HepG2 (cell line): ENCODE measurements at regions not wholly inside any gene's neighbourhood (a gene's known extent, or its start where the extent isn't known, plus 50 kb on each side); places are given as distances from the start of the nearest gene placed in this dataset.
A peak's percentile ranks its signal among the peaks of the same experiment; 100 is the strongest.

ENCODE experiments used
- ATAC-seq: fragments of 200-7000 bp; cut with Tn5 transposase; 3 replicates; pipeline ENCODE4 v1.9.1; 2020; ENCODE audit warnings: mild to moderate bottlenecking, moderate library complexity
- BruUV-seq: library from RNA; stranded (reverse); fragments of 400-500 nt; replicated peaks from 2 replicates; lab custom pipeline; 2021; lab: Mats Ljungman, UMichigan
- CTCF ChIA-PET: fragments of 300-600 bp; formaldehyde crosslinking; extraction: SDS; loops from one replicate; lab custom pipeline; 2021; ENCODE audit warnings: low total read pairs, inconsistent platforms, low intra/inter-chr PET ratio; lab: Yijun Ruan, JAX
- POLR2A ChIA-PET: fragments of 350-600 bp; sonication (Branson Sonifier 250); formaldehyde crosslinking; loops from one replicate; lab custom pipeline; 2020; ENCODE audit warnings: antibody characterized with exemption, inconsistent platforms; lab: Yijun Ruan, JAX
- DNase-seq: peaks from one replicate; pipeline ENCODE4 v3.0.0-alpha.2; 2015; ENCODE audit warnings: low spot score
- FAIRE-seq: peaks from 3 replicates; lab custom pipeline; 2011; peaks lifted over from hg19 to GRCh38; lab: Jason Lieb, UNC
- H2AFZ ChIP-seq: one replicate; pipeline ENCODE4 v1.6.1; 2011; ENCODE audit warnings: low read length, inconsistent platforms
- H3K27ac ChIP-seq: fragments of 300-600 bp; 3 replicates; pipeline ENCODE4 v1.8.0; 2011; ENCODE audit warnings: mixed run types, mild to moderate bottlenecking, mixed read lengths, low read length, inconsistent platforms; ENCODE audit not compliant: insufficient read depth; ENCODE audit errors: extremely low read length
- H3K27me3 ChIP-seq, 2 experiments: fragments of 200-600 bp in 1 of 2; 2 replicates in 1 of 2; 3 replicates in 1 of 2; pipeline versions ENCODE4 v1.6.0 to v1.8.0; 2011; ENCODE audit warnings: low read length in 2 of 2, mild to moderate bottlenecking in 2 of 2, moderate library complexity in 2 of 2, inconsistent platforms in 1 of 2; ENCODE audit not compliant: insufficient read depth in 2 of 2, control insufficient read depth in 1 of 2
- H3K36me3 ChIP-seq, 2 experiments: fragments of 200-600 bp in 1 of 2; replicated peaks in 1 of 2; 2 replicates in 1 of 2; 3 replicates in 1 of 2; pipeline versions ENCODE4 v1.5.1 to v1.8.0; 2011; ENCODE audit warnings: low read length in 2 of 2, inconsistent platforms in 1 of 2; ENCODE audit not compliant: insufficient read depth in 2 of 2, control insufficient read depth in 1 of 2
- H3K4me1 ChIP-seq: 2 replicates; pipeline ENCODE4 v1.5.1; 2012; ENCODE audit warnings: low read length, inconsistent platforms; ENCODE audit not compliant: insufficient read depth
- H3K4me2 ChIP-seq: 2 replicates; pipeline ENCODE4 v1.6.0; 2011; ENCODE audit warnings: low read depth, low read length, inconsistent platforms
- H3K4me3 ChIP-seq, 3 experiments: fragments of 200-600 bp in 1 of 3; sonication (generic), shearing (Covaris generic) in 1 of 3; replicated peaks in 1 of 3; 2 replicates each; pipeline ENCODE4 v1.5.1; 2011 to 2016; ENCODE audit warnings: low read length in 3 of 3, inconsistent platforms in 2 of 3, low read depth in 2 of 3, mild to moderate bottlenecking in 2 of 3, control low read depth in 1 of 3, mixed read lengths in 1 of 3; ENCODE audit not compliant: insufficient read depth in 1 of 3
- H3K79me2 ChIP-seq: one replicate; pipeline ENCODE4 v1.6.1; 2011; ENCODE audit warnings: low read length, inconsistent platforms; ENCODE audit not compliant: insufficient read depth
- H3K9ac ChIP-seq: 2 replicates; pipeline ENCODE4 v1.6.0; 2011; ENCODE audit warnings: mild to moderate bottlenecking, low read depth, low read length, inconsistent platforms; ENCODE audit not compliant: insufficient read depth
- H3K9me3 ChIP-seq: 2 replicates; pipeline ENCODE4 v1.5.1; 2012; ENCODE audit warnings: mild to moderate bottlenecking, low read length
- H4K20me1 ChIP-seq: 2 replicates; pipeline ENCODE4 v1.6.0; 2011; ENCODE audit warnings: inconsistent platforms, mild to moderate bottlenecking, low read length, moderate library complexity; ENCODE audit not compliant: insufficient read depth
- ARHGAP35 ChIP-seq: sonication (generic); formaldehyde crosslinking; IDR thresholded peaks from 2 replicates; pipeline ENCODE4 v1.9.0; 2022; ENCODE audit warnings: mild to moderate bottlenecking, inconsistent platforms, moderate library complexity, missing genetic modification reagents, borderline replicate concordance
- BRCA1 ChIP-seq: sonication (generic); formaldehyde crosslinking; IDR thresholded peaks from 2 replicates; pipeline ENCODE4 v1.4.0; 2020; ENCODE audit warnings: missing genetic modification reagents
- DZIP1 ChIP-seq: sonication (generic); formaldehyde crosslinking; IDR thresholded peaks from 2 replicates; pipeline ENCODE4 v1.5.0; 2020; ENCODE audit warnings: mild to moderate bottlenecking, missing genetic modification reagents
- EP300 ChIP-seq, 3 experiments: sonication (generic) in 1 of 3; formaldehyde crosslinking in 1 of 3; IDR thresholded peaks; 2 replicates each; pipeline versions ENCODE4 v1.5.1 to v1.6.1; 2011 to 2020; ENCODE audit warnings: low read depth in 2 of 3, low read length in 2 of 3, borderline replicate concordance in 1 of 3, improper control_type of control experiment in 1 of 3, mild to moderate bottlenecking in 1 of 3, missing genetic modification reagents in 1 of 3, moderate library complexity in 1 of 3
- ETV5 ChIP-seq: IDR thresholded peaks from 2 replicates; pipeline ENCODE4 v1.6.1; 2018; ENCODE audit warnings: missing biosample characterization, missing genetic modification reagents, inconsistent platforms, borderline replicate concordance
- FOXA3 ChIP-seq: IDR thresholded peaks from 2 replicates; pipeline ENCODE4 v1.6.1; 2016; ENCODE audit warnings: missing genetic modification reagents, missing compliant biosample characterization
- HNRNPH1 ChIP-seq: fragments of 200-400 bp; formaldehyde crosslinking; optimal IDR thresholded peaks from 2 replicates; pipeline ENCODE3; 2017; ENCODE audit warnings: mild to moderate bottlenecking, low read depth, low read length
- KDM3A ChIP-seq: IDR thresholded peaks from 2 replicates; pipeline ENCODE4 v1.6.1; 2018; ENCODE audit warnings: low read depth, missing compliant biosample characterization
- KLF11 ChIP-seq: IDR thresholded peaks from 2 replicates; pipeline ENCODE4 v1.6.1; 2016; ENCODE audit warnings: missing compliant biosample characterization
- MAFG ChIP-seq: sonication (generic); formaldehyde crosslinking; IDR thresholded peaks from 2 replicates; pipeline ENCODE4 v1.5.1; 2020; ENCODE audit warnings: mild to moderate bottlenecking, missing genetic modification reagents
- NONO ChIP-seq, 2 experiments: fragments of 450-650 bp in 1 of 2; sonication (generic) in 1 of 2; formaldehyde crosslinking in 1 of 2; IDR thresholded peaks in 1 of 2; conservative IDR thresholded peaks in 1 of 2; 2 replicates each; pipeline versions ENCODE4 v1.6.1 to v1.8.0; 2017 to 2022; ENCODE audit warnings: mild to moderate bottlenecking in 1 of 2, missing genetic modification reagents in 1 of 2, moderate library complexity in 1 of 2
- ZNF562 ChIP-seq: sonication (generic); formaldehyde crosslinking; IDR thresholded peaks from 2 replicates; pipeline ENCODE4 v1.8.0; 2022; ENCODE audit warnings: missing genetic modification reagents, borderline replicate concordance
- ZNF570 ChIP-seq: sonication (generic); formaldehyde crosslinking; IDR thresholded peaks from 2 replicates; pipeline ENCODE4 v1.4.0; 2020; ENCODE audit warnings: mild to moderate bottlenecking, missing genetic modification reagents, borderline replicate concordance
- WGBS: methylation state at CpG from one replicate; pipeline ENCODE4 v1.1.6; 2017; ENCODE audit warnings: low lambda C conversion rate; 5-methylcytosine and 5-hydroxymethylcytosine counted together
- in situ Hi-C: cut with HindIII; loops from 2 replicates; pipeline ENCODE4 v1.10.0; 2017; ENCODE audit warnings: low pct_unique_long_range_greater_than_20kb; ENCODE audit not compliant: extremely low pct_ligation_motif_present
- intact Hi-C: fragments of 100-400 bp; cut with micrococcal nuclease; formaldehyde crosslinking; loops from one replicate; pipeline ENCODE4 v1.10.0; 2022; ENCODE audit not compliant: unreplicated experiment

- peak in 1 of 2 experiments; percentile 25; a peak in 1 of 4 replicates for TF ChIP-seq EP300 (IDR thresholded peaks at IDR 0.05; ENCODE audit: low read depth in 2 of 2, low read length in 2 of 2)
- peak; percentile 39; the same call in 1 of the 2 replicates for TF ChIP-seq EP300 (CRISPR knock-in tag; IDR thresholded peaks at IDR 0.05; ENCODE audit: borderline replicate concordance)
- no peak for TF ChIP-seq NONO (IDR thresholded peaks at IDR 0.05)
- TF ChIP-seq NONO (CRISPR knock-in tag; conservative IDR thresholded peaks at IDR 0.05), result no peak
- TF ChIP-seq ETV5, result no peak
Observed at GRCh38 chr15:37217567-37217966, 117.2 kb upstream of the MEIS2 start (continued).

- H3K79me2 ChIP-seq, result no peaks in the 10 kb centered on the region
- H3K27me3 ChIP-seq, result no peaks in the 10 kb centered on the region
- H2AFZ ChIP-seq, result peak overlapping the region; percentile 42
- 44% methylated on average over 4 of the region's 4 CpGs for WGBS
- POLR2A ChIA-PET, result no interaction called here
- ATAC-seq (no peak), DNase-seq (no peak), FAIRE-seq (no peak)
- no peaks in the 10 kb centered on the region for H4K20me1 ChIP-seq
- no TSS peak for BruUV-seq
- no peak overlapping the region for H3K4me3 ChIP-seq
- H3K9me3 ChIP-seq, result no peaks in the 10 kb centered on the region
- intact Hi-C loops, result no loop called here
- no peaks in the 10 kb centered on the region for H3K36me3 ChIP-seq
- H3K4me2 ChIP-seq, result no peak overlapping the region
- TF ChIP-seq KLF11 (no peak), FOXA3 (no peak), HNRNPH1 (no peak), KDM3A (no peak), ZNF562 (CRISPR knock-in tag) (no peak), BRCA1 (CRISPR knock-in tag) (no peak), DZIP1 (CRISPR knock-in tag) (no peak), ARHGAP35 (CRISPR knock-in tag) (no peak), ZNF570 (no peak), MAFG (no peak)
- TF ChIP-seq, all 625 proteins: peak for 0
- in situ Hi-C loops, result no loop called here
- no peak overlapping the region for H3K9ac ChIP-seq
- CTCF ChIA-PET, result no interaction called here
- H3K4me1 ChIP-seq, result peaks cover 26% of the 10 kb centered on the region
- no peak overlapping the region for H3K27ac ChIP-seq
Observed at GRCh38 chr15:37218351-37218916, 118.1 kb upstream of the MEIS2 start.
